HepG2 (cell line): ENCODE measurements at regions not wholly inside any gene's neighbourhood (a gene's known extent, or its start where the extent isn't known, plus 50 kb on each side); places are given as distances from the start of the nearest gene placed in this dataset.

Experiments
- ATAC-seq: fragments of 200-7000 bp; cut with Tn5 transposase; 3 replicates; pipeline ENCODE4 v1.9.1; 2020; ENCODE audit warnings: mild to moderate bottlenecking, moderate library complexity
- BruUV-seq: library from RNA; stranded (reverse); fragments of 400-500 nt; replicated peaks from 2 replicates; lab custom pipeline; 2021; lab: Mats Ljungman, UMichigan
- CTCF ChIA-PET: fragments of 300-600 bp; formaldehyde crosslinking; extraction: SDS; loops from one replicate; lab custom pipeline; 2021; ENCODE audit warnings: low total read pairs, inconsistent platforms, low intra/inter-chr PET ratio; lab: Yijun Ruan, JAX
- POLR2A ChIA-PET: fragments of 350-600 bp; sonication (Branson Sonifier 250); formaldehyde crosslinking; loops from one replicate; lab custom pipeline; 2020; ENCODE audit warnings: antibody characterized with exemption, inconsistent platforms; lab: Yijun Ruan, JAX
- DNase-seq: peaks from one replicate; pipeline ENCODE4 v3.0.0-alpha.2; 2015; ENCODE audit warnings: low spot score
- FAIRE-seq: peaks from 3 replicates; lab custom pipeline; 2011; peaks lifted over from hg19 to GRCh38; lab: Jason Lieb, UNC
- H2AFZ ChIP-seq: one replicate; pipeline ENCODE4 v1.6.1; 2011; ENCODE audit warnings: low read length, inconsistent platforms
- H3K27ac ChIP-seq: fragments of 300-600 bp; 3 replicates; pipeline ENCODE4 v1.8.0; 2011; ENCODE audit warnings: mixed run types, mild to moderate bottlenecking, mixed read lengths, low read length, inconsistent platforms; ENCODE audit not compliant: insufficient read depth; ENCODE audit errors: extremely low read length
- H3K27me3 ChIP-seq, 2 experiments: fragments of 200-600 bp in 1 of 2; 2 replicates in 1 of 2; 3 replicates in 1 of 2; pipeline versions ENCODE4 v1.6.0 to v1.8.0; 2011; ENCODE audit warnings: low read length in 2 of 2, mild to moderate bottlenecking in 2 of 2, moderate library complexity in 2 of 2, inconsistent platforms in 1 of 2; ENCODE audit not compliant: insufficient read depth in 2 of 2, control insufficient read depth in 1 of 2
- H3K36me3 ChIP-seq, 2 experiments: fragments of 200-600 bp in 1 of 2; replicated peaks in 1 of 2; 2 replicates in 1 of 2; 3 replicates in 1 of 2; pipeline versions ENCODE4 v1.5.1 to v1.8.0; 2011; ENCODE audit warnings: low read length in 2 of 2, inconsistent platforms in 1 of 2; ENCODE audit not compliant: insufficient read depth in 2 of 2, control insufficient read depth in 1 of 2
- H3K4me1 ChIP-seq: 2 replicates; pipeline ENCODE4 v1.5.1; 2012; ENCODE audit warnings: low read length, inconsistent platforms; ENCODE audit not compliant: insufficient read depth
- H3K4me2 ChIP-seq: 2 replicates; pipeline ENCODE4 v1.6.0; 2011; ENCODE audit warnings: low read depth, low read length, inconsistent platforms
- H3K4me3 ChIP-seq, 3 experiments: fragments of 200-600 bp in 1 of 3; sonication (generic), shearing (Covaris generic) in 1 of 3; replicated peaks in 1 of 3; 2 replicates each; pipeline ENCODE4 v1.5.1; 2011 to 2016; ENCODE audit warnings: low read length in 3 of 3, inconsistent platforms in 2 of 3, low read depth in 2 of 3, mild to moderate bottlenecking in 2 of 3, control low read depth in 1 of 3, mixed read lengths in 1 of 3; ENCODE audit not compliant: insufficient read depth in 1 of 3
- H3K79me2 ChIP-seq: one replicate; pipeline ENCODE4 v1.6.1; 2011; ENCODE audit warnings: low read length, inconsistent platforms; ENCODE audit not compliant: insufficient read depth
- H3K9ac ChIP-seq: 2 replicates; pipeline ENCODE4 v1.6.0; 2011; ENCODE audit warnings: mild to moderate bottlenecking, low read depth, low read length, inconsistent platforms; ENCODE audit not compliant: insufficient read depth
- H3K9me3 ChIP-seq: 2 replicates; pipeline ENCODE4 v1.5.1; 2012; ENCODE audit warnings: mild to moderate bottlenecking, low read length
- H4K20me1 ChIP-seq: 2 replicates; pipeline ENCODE4 v1.6.0; 2011; ENCODE audit warnings: inconsistent platforms, mild to moderate bottlenecking, low read length, moderate library complexity; ENCODE audit not compliant: insufficient read depth
- AGO1 ChIP-seq: fragments of 200-400 bp; formaldehyde crosslinking; IDR thresholded peaks from 2 replicates; pipeline ENCODE4 v1.6.1; 2017; ENCODE audit warnings: mild to moderate bottlenecking, low read depth, low read length, moderate library complexity; ENCODE audit not compliant: poor library complexity, severe bottlenecking
- ARNTL ChIP-seq: sonication (generic); formaldehyde crosslinking; IDR thresholded peaks from 2 replicates; pipeline ENCODE4 v1.4.0; 2020; ENCODE audit warnings: mild to moderate bottlenecking, missing genetic modification reagents
- CTCF ChIP-seq: sonication (generic); formaldehyde crosslinking; IDR thresholded peaks from 2 replicates; pipeline ENCODE4 v1.5.0; 2020; ENCODE audit warnings: mild to moderate bottlenecking, missing genetic modification reagents, moderate library complexity
- ETV5 ChIP-seq: IDR thresholded peaks from 2 replicates; pipeline ENCODE4 v1.6.1; 2018; ENCODE audit warnings: missing biosample characterization, missing genetic modification reagents, inconsistent platforms, borderline replicate concordance
- KLF12 ChIP-seq: sonication (generic); formaldehyde crosslinking; IDR thresholded peaks from 2 replicates; pipeline ENCODE4 v1.4.0; 2020; ENCODE audit warnings: missing genetic modification reagents, borderline replicate concordance
- MBD4 ChIP-seq: IDR thresholded peaks from 2 replicates; pipeline ENCODE4 v1.6.1; 2012; ENCODE audit warnings: low read length, inconsistent platforms, borderline replicate concordance
- MTA1 ChIP-seq: sonication (generic); formaldehyde crosslinking; IDR thresholded peaks from 2 replicates; pipeline ENCODE4 v1.4.0; 2020; ENCODE audit warnings: missing genetic modification reagents, mild to moderate bottlenecking, borderline replicate concordance
- MYPOP ChIP-seq: sonication (generic); formaldehyde crosslinking; IDR thresholded peaks from 2 replicates; pipeline ENCODE4 v1.8.1; 2023; ENCODE audit warnings: mild to moderate bottlenecking, moderate library complexity, missing genetic modification reagents
- NFYB ChIP-seq: sonication (generic); formaldehyde crosslinking; IDR thresholded peaks from 2 replicates; pipeline ENCODE4 v1.4.0; 2020; ENCODE audit warnings: missing genetic modification reagents
- PLRG1 ChIP-seq: fragments of 450-650 bp; conservative IDR thresholded peaks from 2 replicates; pipeline ENCODE4 v1.6.1; 2016
- RBAK ChIP-seq: sonication (generic); formaldehyde crosslinking; IDR thresholded peaks from 2 replicates; pipeline ENCODE4 v1.5.1; 2020; ENCODE audit warnings: mild to moderate bottlenecking, missing genetic modification reagents
- ZNF292 ChIP-seq: sonication (generic); formaldehyde crosslinking; IDR thresholded peaks from 2 replicates; pipeline ENCODE4 v1.8.1; 2022; ENCODE audit warnings: mild to moderate bottlenecking, low read depth, missing genetic modification reagents, borderline replicate concordance
- ZNF383 ChIP-seq: sonication (generic); formaldehyde crosslinking; IDR thresholded peaks from 2 replicates; pipeline ENCODE4 v1.4.0; 2020; ENCODE audit warnings: missing genetic modification reagents, mild to moderate bottlenecking, borderline replicate concordance
- WGBS: methylation state at CpG from one replicate; pipeline ENCODE4 v1.1.6; 2017; ENCODE audit warnings: low lambda C conversion rate; 5-methylcytosine and 5-hydroxymethylcytosine counted together
- in situ Hi-C: cut with HindIII; loops from 2 replicates; pipeline ENCODE4 v1.10.0; 2017; ENCODE audit warnings: low pct_unique_long_range_greater_than_20kb; ENCODE audit not compliant: extremely low pct_ligation_motif_present
- intact Hi-C: fragments of 100-400 bp; cut with micrococcal nuclease; formaldehyde crosslinking; loops from one replicate; pipeline ENCODE4 v1.10.0; 2022; ENCODE audit not compliant: unreplicated experiment
- TF ChIP-seq, protein P1 (sequence below): sonication (generic); formaldehyde crosslinking; IDR thresholded peaks from 2 replicates; pipeline ENCODE4 v1.4.0; 2020; ENCODE audit warnings: missing genetic modification reagents

DNA sequence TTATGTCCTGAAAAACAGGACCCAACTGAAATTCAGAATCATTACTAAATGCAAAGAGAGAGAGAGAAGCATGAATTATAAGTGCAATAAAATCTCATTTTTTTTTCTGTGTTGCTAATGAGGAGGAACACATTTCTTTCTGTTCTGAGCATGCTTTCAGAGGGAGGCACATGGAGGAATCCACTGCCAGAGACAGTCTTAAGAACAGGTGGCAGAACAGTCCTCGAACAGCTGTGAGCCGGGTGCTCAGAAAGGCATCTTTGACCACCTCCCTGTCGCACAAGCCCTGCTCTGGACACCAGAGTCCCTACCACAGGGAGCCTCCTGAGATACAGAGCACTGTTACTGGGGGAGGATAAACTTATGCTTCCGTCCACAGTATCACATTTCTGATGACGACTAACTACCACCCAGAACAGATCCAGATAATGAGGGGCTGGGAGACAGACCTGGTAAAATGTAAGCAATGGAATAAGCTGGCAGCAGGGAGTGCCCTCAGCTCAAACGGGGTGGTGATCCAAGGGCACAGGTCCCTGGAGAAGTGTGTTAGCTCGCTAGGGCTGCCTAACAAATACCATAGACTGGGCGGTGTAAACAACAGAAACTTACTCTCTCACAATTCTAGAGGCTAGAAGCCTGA is 134.0 kb downstream of the SLC1A3 start:
- ATAC-seq (no peak), DNase-seq (no peak), FAIRE-seq (no peak)
- H3K4me3 ChIP-seq = no peak overlapping the region
- no peak overlapping the region for H2AFZ ChIP-seq
- ChIA-PET POLR2A (no interaction called here), CTCF (no interaction called here)
- H3K79me2 ChIP-seq = no peaks in the 10 kb centered on the region
- TF ChIP-seq ETV5 = no peak
- peak; percentile 68; the same call in 1 of the 2 replicates for TF ChIP-seq RBAK (CRISPR knock-in tag)
- TF ChIP-seq ARNTL = no peak
- peak overlapping the region; percentile 53; the same call in 1 of the 2 replicates for H3K4me2 ChIP-seq
- intact Hi-C loops = loop anchor here (1.0 kb wide), 1 partner anchor 266 kb away; no protein-coding TSS in a partner anchor
- peaks cover 0 to 25% of the 10 kb centered on the region in 2 experiments; a peak in 3 of 5 replicates for H3K27me3 ChIP-seq
- in situ Hi-C loops = no loop called here
- no TSS peak for BruUV-seq
- no peaks in the 10 kb centered on the region for H3K9me3 ChIP-seq
- H3K36me3 ChIP-seq = no peaks in the 10 kb centered on the region
- WGBS = 71% methylated on average over 3 of the region's 8 CpGs
- H4K20me1 ChIP-seq = no peaks in the 10 kb centered on the region
- H3K4me1 ChIP-seq = peaks cover 16% of the 10 kb centered on the region
- no peak overlapping the region for H3K9ac ChIP-seq
- no peak overlapping the region for H3K27ac ChIP-seq

GRCh38 chr5:36741128-36741527 is 134.7 kb downstream of the SLC1A3 start:
- no TSS peak for BruUV-seq
- Histone ChIP-seq H3K36me3 (no peaks in the 10 kb centered on the region), H3K27me3 (peaks cover 0 to 31% of the 10 kb centered on the region in 2 experiments; a peak in 3 of 5 replicates), H3K4me1 (peaks cover 21% of the 10 kb centered on the region), H3K27ac (no peak overlapping the region), H3K4me3 (no peak overlapping the region), H4K20me1 (no peaks in the 10 kb centered on the region), H3K4me2 (no peak overlapping the region), H3K79me2 (no peaks in the 10 kb centered on the region), H2AFZ (no peak overlapping the region), H3K9me3 (no peaks in the 10 kb centered on the region), H3K9ac (no peak overlapping the region)
- WGBS = 61% methylated on average over 7 of the region's 7 CpGs
- no peak for ATAC-seq
- no peak for DNase-seq
- in situ Hi-C loops = no loop called here
- ChIA-PET POLR2A (no interaction called here), CTCF (no interaction called here)
- intact Hi-C loops = no loop called here
- no peak for FAIRE-seq
- TF ChIP-seq MYPOP (CRISPR knock-in tag) (no peak), ZNF292 (CRISPR knock-in tag) (no peak), CTCF (no peak), NFYB (CRISPR knock-in tag) (no peak), AGO1 (no peak), ZNF383 (no peak), PLRG1 (no peak), KLF12 (CRISPR knock-in tag) (no peak), MTA1 (no peak), MBD4 (no peak)
- TF ChIP-seq, protein P1, sequence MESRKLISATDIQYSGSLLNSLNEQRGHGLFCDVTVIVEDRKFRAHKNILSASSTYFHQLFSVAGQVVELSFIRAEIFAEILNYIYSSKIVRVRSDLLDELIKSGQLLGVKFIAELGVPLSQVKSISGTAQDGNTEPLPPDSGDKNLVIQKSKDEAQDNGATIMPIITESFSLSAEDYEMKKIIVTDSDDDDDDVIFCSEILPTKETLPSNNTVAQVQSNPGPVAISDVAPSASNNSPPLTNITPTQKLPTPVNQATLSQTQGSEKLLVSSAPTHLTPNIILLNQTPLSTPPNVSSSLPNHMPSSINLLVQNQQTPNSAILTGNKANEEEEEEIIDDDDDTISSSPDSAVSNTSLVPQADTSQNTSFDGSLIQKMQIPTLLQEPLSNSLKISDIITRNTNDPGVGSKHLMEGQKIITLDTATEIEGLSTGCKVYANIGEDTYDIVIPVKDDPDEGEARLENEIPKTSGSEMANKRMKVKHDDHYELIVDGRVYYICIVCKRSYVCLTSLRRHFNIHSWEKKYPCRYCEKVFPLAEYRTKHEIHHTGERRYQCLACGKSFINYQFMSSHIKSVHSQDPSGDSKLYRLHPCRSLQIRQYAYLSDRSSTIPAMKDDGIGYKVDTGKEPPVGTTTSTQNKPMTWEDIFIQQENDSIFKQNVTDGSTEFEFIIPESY (CRISPR knock-in tag) = no peak
